Nephron progenitor cell (in vitro differentiated cells): ENCODE measurements at regions not wholly inside any gene's neighbourhood (a gene's known extent, or its start where the extent isn't known, plus 50 kb on each side); places are given as distances from the start of the nearest gene placed in this dataset.

Source experiments
- DNase-seq: peaks from one replicate; pipeline ENCODE4 v3.0.0; 2021
- H3K27ac Mint-ChIP-seq: 2 replicates; pipeline ENCODE4 v1.8.0; 2021; ENCODE audit warnings: mild to moderate bottlenecking, moderate library complexity, mixed read lengths
- H3K27me3 Mint-ChIP-seq: 2 replicates; pipeline ENCODE4 v1.8.0; 2021; ENCODE audit warnings: mild to moderate bottlenecking, low read depth, mixed read lengths; ENCODE audit not compliant: poor library complexity
- H3K36me3 Mint-ChIP-seq: 2 replicates; pipeline ENCODE4 v1.8.0; 2021; ENCODE audit warnings: low read depth, mixed read lengths
- H3K4me1 Mint-ChIP-seq: 2 replicates; pipeline ENCODE4 v1.8.0; 2021; ENCODE audit warnings: mixed read lengths
- H3K4me3 Mint-ChIP-seq: 2 replicates; pipeline ENCODE4 v1.8.0; 2021; ENCODE audit warnings: mild to moderate bottlenecking, moderate library complexity, mixed read lengths
- H3K9me3 Mint-ChIP-seq: 2 replicates; pipeline ENCODE4 v1.8.0; 2021; ENCODE audit warnings: mild to moderate bottlenecking, moderate library complexity, mixed read lengths
- CTCF ChIP-seq: fragments of 200-600 bp; sonication (generic); IDR thresholded peaks from 2 replicates; pipeline ENCODE4 v1.5.0; 2021; ENCODE audit warnings: antibody characterized with exemption

GRCh38 chr14:32263939-32264567 lies 61.0 kb upstream of the RNU6-8 start:
- no peak for TF ChIP-seq CTCF
- H3K4me3 Mint-ChIP-seq = no peak overlapping the region
- peaks cover 58% of the 10 kb centered on the region for H3K9me3 Mint-ChIP-seq
- peaks cover 16% of the 10 kb centered on the region for H3K36me3 Mint-ChIP-seq
- H3K27me3 Mint-ChIP-seq = peaks cover 4% of the 10 kb centered on the region
- no peak for DNase-seq
- H3K4me1 Mint-ChIP-seq = peaks cover 11% of the 10 kb centered on the region
- H3K27ac Mint-ChIP-seq = no peak overlapping the region

GRCh38 chr14:32265584-32265983 lies 62.5 kb upstream of the RNU6-8 start:
- Mint-ChIP-seq H3K4me1 (no peaks in the 10 kb centered on the region), H3K27me3 (peaks cover 4% of the 10 kb centered on the region), H3K4me3 (no peak overlapping the region), H3K9me3 (peaks cover 58% of the 10 kb centered on the region), H3K36me3 (peaks cover 16% of the 10 kb centered on the region), H3K27ac (no peak overlapping the region)
- no peak for DNase-seq
- no peak for TF ChIP-seq CTCF

- peaks cover 17% of the 10 kb centered on the region for H3K36me3 Mint-ChIP-seq
- H3K27ac Mint-ChIP-seq = no peak overlapping the region
- H3K4me3 Mint-ChIP-seq = no peak overlapping the region
- H3K27me3 Mint-ChIP-seq = peaks cover 3% of the 10 kb centered on the region
- DNase-seq = no peak
- H3K9me3 Mint-ChIP-seq = peaks cover 41% of the 10 kb centered on the region
- H3K4me1 Mint-ChIP-seq = no peaks in the 10 kb centered on the region
- TF ChIP-seq CTCF = no peak
Observed at GRCh38 chr14:32277998-32278397, 51.1 kb upstream of the AKAP6 start.
